ENCODE measurements at regions not wholly inside any gene's neighbourhood (a gene's known extent, or its start where the extent isn't known, plus 50 kb on each side); places are given as distances from the start of the nearest gene placed in this dataset.

DNA sequence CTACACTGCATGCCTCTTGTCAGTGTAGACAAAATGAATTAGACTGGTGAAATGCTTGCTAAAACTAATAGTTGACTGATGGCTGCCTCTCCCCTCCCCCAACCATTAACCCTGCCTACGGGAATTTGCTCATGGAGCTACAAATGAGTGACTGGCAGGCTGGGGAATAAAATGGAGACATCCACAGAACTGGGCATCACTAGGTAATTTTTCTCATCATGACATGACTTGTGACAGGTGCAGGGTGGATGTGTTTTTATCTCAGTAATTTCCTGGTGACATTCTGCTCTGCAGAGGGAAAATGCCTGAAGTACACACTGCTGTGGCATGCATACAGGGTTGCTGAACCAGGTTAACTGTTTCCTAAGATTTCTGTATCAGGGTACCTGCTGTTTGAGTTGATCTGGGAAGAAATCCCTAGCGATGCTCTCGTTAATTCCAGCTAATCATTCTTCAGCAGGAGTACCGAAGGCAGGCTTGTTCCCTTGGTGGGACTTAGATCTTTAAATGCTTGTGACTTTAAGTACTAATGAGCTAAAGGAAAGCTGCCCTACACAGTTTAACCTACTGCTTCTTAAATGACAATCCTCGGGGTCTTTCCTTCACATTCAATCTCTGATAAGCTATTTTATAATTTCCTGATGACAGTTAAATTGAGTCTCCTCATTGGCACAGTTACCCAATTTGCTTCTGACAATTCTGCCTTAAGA, 376.3 kb upstream of the LCORL start:
- TF ChIP-seq, protein P1, sequence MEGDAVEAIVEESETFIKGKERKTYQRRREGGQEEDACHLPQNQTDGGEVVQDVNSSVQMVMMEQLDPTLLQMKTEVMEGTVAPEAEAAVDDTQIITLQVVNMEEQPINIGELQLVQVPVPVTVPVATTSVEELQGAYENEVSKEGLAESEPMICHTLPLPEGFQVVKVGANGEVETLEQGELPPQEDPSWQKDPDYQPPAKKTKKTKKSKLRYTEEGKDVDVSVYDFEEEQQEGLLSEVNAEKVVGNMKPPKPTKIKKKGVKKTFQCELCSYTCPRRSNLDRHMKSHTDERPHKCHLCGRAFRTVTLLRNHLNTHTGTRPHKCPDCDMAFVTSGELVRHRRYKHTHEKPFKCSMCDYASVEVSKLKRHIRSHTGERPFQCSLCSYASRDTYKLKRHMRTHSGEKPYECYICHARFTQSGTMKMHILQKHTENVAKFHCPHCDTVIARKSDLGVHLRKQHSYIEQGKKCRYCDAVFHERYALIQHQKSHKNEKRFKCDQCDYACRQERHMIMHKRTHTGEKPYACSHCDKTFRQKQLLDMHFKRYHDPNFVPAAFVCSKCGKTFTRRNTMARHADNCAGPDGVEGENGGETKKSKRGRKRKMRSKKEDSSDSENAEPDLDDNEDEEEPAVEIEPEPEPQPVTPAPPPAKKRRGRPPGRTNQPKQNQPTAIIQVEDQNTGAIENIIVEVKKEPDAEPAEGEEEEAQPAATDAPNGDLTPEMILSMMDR (IDR thresholded peaks at IDR 0.05; ENCODE audit: insufficient read depth, low read length, poor library complexity, severe bottlenecking), result no peak
- Histone ChIP-seq H3K4me3 (replicated peaks; ENCODE audit: low read depth, low read length) (no peak overlapping the region), H3K27me3 (replicated peaks; ENCODE audit: control insufficient read depth, insufficient read depth, low read length) (no peaks in the 10 kb centered on the region), H3K36me3 (ENCODE audit: control insufficient read depth, insufficient read depth, low read length) (no peaks in the 10 kb centered on the region)
- DNase-seq (ENCODE audit: extremely low read depth, insufficient read length), result no peak

DNA sequence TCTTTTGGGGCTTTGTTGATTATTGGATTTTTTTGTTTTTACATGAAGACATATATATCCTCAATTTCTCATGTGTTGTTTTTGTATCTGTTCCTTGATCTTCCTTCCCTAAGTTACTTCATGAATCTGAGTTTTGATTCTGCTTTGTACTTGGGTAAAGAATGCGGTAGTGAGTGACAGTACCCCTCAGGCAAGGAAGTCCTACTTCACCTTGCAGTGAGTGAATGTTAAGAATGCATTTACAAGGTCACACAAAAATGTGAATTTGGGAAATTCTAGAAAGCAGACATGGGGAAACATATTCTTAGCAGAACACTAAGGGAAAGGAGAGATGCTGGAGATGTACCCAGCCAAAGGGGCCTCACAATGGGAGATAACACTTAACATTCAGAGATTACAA, 373.1 kb upstream of the LCORL start:
- no peak overlapping the region for H3K4me3 ChIP-seq (replicated peaks; ENCODE audit: low read depth, low read length)
- H3K36me3 ChIP-seq (ENCODE audit: control insufficient read depth, insufficient read depth, low read length), result no peaks in the 10 kb centered on the region
- TF ChIP-seq, protein P1 (IDR thresholded peaks at IDR 0.05; ENCODE audit: insufficient read depth, low read length, poor library complexity, severe bottlenecking), result no peak
- no peak for DNase-seq (ENCODE audit: extremely low read depth, insufficient read length)
- no peaks in the 10 kb centered on the region for H3K27me3 ChIP-seq (replicated peaks; ENCODE audit: control insufficient read depth, insufficient read depth, low read length)

DNA sequence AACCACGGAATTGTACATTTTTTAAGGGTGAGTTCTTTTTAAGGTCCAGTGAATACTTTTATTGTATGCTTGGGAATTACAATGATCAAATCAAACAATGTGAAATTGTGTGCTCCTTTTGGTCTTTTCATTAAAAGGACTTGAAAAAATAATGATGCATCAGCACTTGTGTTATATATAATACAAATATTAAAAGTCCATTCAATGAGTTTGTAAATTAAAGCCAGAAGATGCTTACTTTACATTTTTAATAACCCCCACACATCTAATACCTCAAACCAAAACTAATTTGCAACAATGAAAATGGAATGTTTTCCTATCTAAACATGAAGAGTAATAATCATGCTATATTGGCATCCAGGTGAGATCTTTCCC, 369.8 kb upstream of the LCORL start:
- TF ChIP-seq, protein P1 (IDR thresholded peaks at IDR 0.05; ENCODE audit: insufficient read depth, low read length, poor library complexity, severe bottlenecking), result no peak
- DNase-seq (ENCODE audit: extremely low read depth, insufficient read length), result no peak

DNA sequence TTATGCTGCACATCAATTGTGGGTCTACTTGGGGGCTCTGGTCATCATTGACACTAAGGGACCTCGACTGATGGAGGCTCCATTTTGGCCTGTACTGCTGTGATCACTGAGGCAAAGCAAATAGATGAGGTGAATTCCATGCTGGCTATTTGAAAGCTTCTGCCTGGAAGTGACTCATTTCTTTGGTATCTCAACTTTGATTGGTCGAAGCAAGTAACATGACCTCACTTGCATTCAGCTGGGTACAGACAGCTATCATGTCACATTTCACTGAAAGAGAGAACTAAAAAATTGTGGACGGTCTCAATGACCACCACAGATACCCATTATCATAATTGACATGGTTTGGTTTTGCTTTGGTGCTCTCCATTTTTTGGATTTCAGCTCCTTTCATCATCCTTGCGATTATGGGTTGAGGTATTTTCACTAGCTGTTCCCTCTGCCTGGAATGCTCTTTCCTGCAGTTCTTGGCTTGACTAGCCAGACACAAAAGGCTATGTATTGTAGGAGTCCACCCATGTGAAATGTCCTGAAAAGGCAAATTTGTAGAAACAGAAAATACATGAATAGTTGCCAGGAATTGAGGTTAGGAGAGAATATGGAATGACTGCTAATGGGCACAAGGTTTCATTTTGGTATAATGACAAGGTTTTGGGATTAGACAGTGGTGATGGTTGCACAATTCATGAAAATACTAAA, 369.2 kb upstream of the LCORL start:
- Histone ChIP-seq H3K36me3 (ENCODE audit: control insufficient read depth, insufficient read depth, low read length) (no peaks in the 10 kb centered on the region), H3K4me3 (replicated peaks; ENCODE audit: low read depth, low read length) (no peak overlapping the region), H3K27me3 (replicated peaks; ENCODE audit: control insufficient read depth, insufficient read depth, low read length) (no peaks in the 10 kb centered on the region)
- TF ChIP-seq, protein P1 (IDR thresholded peaks at IDR 0.05; ENCODE audit: insufficient read depth, low read length, poor library complexity, severe bottlenecking), result no peak
- no peak for DNase-seq (ENCODE audit: extremely low read depth, insufficient read length)

More for the DNA sequence above, 369.8 kb upstream of the LCORL start:
- Histone ChIP-seq H3K27me3 (replicated peaks; ENCODE audit: control insufficient read depth, insufficient read depth, low read length) (no peaks in the 10 kb centered on the region), H3K4me3 (replicated peaks; ENCODE audit: low read depth, low read length) (no peak overlapping the region), H3K36me3 (ENCODE audit: control insufficient read depth, insufficient read depth, low read length) (no peaks in the 10 kb centered on the region)

DNA sequence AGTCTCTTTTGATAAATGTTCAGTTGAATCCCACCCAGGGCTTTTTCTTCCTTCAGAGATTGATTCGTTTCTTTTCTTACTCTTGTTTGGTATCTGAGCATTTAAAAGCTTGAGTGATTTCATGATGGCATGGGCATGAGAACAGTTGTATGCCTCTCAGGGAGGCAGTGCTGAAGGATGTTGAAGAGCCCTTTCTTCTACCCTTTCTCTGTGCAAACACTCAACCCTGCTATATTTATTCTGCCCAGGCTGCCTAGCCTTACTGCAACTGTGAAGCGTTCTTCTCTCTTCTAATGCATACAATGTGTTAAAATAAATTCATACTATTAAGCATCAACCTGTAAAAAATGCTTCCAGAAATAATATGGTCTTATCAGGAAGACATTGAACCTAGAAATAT, 367.6 kb upstream of the LCORL start:
- TF ChIP-seq, protein P1 (IDR thresholded peaks at IDR 0.05; ENCODE audit: insufficient read depth, low read length, poor library complexity, severe bottlenecking), result no peak
- Histone ChIP-seq H3K36me3 (ENCODE audit: control insufficient read depth, insufficient read depth, low read length) (no peaks in the 10 kb centered on the region), H3K27me3 (replicated peaks; ENCODE audit: control insufficient read depth, insufficient read depth, low read length) (no peaks in the 10 kb centered on the region), H3K4me3 (replicated peaks; ENCODE audit: low read depth, low read length) (no peak overlapping the region)
- DNase-seq (ENCODE audit: extremely low read depth, insufficient read length), result no peak

Data from GM06990 (cell line).